B cell (primary cell): ENCODE measurements at regions not wholly inside any gene's neighbourhood (a gene's known extent, or its start where the extent isn't known, plus 50 kb on each side); places are given as distances from the start of the nearest gene placed in this dataset.

Source experiments
- ATAC-seq: fragments of 200-7000 bp; cut with Tn5 transposase; one replicate; pipeline ENCODE4 v1.10.0; 2021; ENCODE audit warnings: low read depth, mild to moderate bottlenecking, moderate number of reproducible peaks, moderate library complexity
- CTCF ChIA-PET: fragments of 350-600 bp; sonication (Branson Sonifier 250); formaldehyde crosslinking; loops from one replicate; lab custom pipeline; 2021; ENCODE audit warnings: antibody characterized with exemption, inconsistent platforms; lab: Charles Lee
- POLR2A ChIA-PET: fragments of 350-600 bp; sonication (Branson Sonifier 250); formaldehyde crosslinking; loops from one replicate; lab custom pipeline; 2021; ENCODE audit warnings: antibody characterized with exemption; lab: Charles Lee
- DNase-seq: peaks from one replicate; pipeline ENCODE4 v3.0.0; 2013
- H2AFZ ChIP-seq: 2 replicates; pipeline ENCODE4 v1.6.1; 2012; ENCODE audit warnings: mild to moderate bottlenecking, low read depth, low read length; ENCODE audit not compliant: insufficient read depth, poor library complexity, severe bottlenecking
- H3K27ac ChIP-seq, 2 donors: 1 replicate in 1 of 2; 2 replicates in 1 of 2; pipeline ENCODE4 v1.5.1; 2012 to 2013; ENCODE audit warnings: low read length in 2 of 2, mild to moderate bottlenecking in 2 of 2, moderate library complexity in 1 of 2
- H3K27me3 ChIP-seq, 4 experiments: fragments of 200-600 bp in 1 of 4; sonication (generic) in 1 of 4; replicated peaks in 1 of 4; 1 replicate in 2 of 4; 2 replicates in 2 of 4; pipeline versions ENCODE4 v1.6.1 to v1.7.0; 2013 to 2016; ENCODE audit warnings: low read length in 3 of 4, mild to moderate bottlenecking in 2 of 4, mixed read lengths in 1 of 4, moderate library complexity in 1 of 4; ENCODE audit not compliant: insufficient read depth in 4 of 4, control insufficient read depth in 3 of 4; ENCODE audit errors: control extremely low read depth in 1 of 4
- H3K36me3 ChIP-seq, 2 experiments: replicated peaks in 1 of 2; 1 replicate in 1 of 2; 2 replicates in 1 of 2; pipeline versions ENCODE4 v1.6.1 to v1.7.1; 2013; ENCODE audit warnings: low read length in 1 of 2; ENCODE audit not compliant: insufficient read depth in 2 of 2, control insufficient read depth in 1 of 2; ENCODE audit errors: control extremely low read depth in 1 of 2, extremely low read depth in 1 of 2
- H3K4me1 ChIP-seq, 2 donors: fragments of 200-600 bp in 1 of 2; sonication (generic) in 1 of 2; 1 replicate in 1 of 2; 2 replicates in 1 of 2; pipeline versions ENCODE4 v1.5.1 to v1.6.1; 2013 to 2017; ENCODE audit warnings: low read length in 2 of 2; ENCODE audit not compliant: control insufficient read depth in 2 of 2, insufficient read depth in 2 of 2
- H3K4me2 ChIP-seq: replicated peaks from 2 replicates; pipeline ENCODE3; 2012; ENCODE audit warnings: mild to moderate bottlenecking, low read depth, low read length; ENCODE audit not compliant: poor library complexity, severe bottlenecking
- H3K4me3 ChIP-seq, 5 experiments: fragments of 200-600 bp in 1 of 5; sonication (generic) in 1 of 5; 1 replicate in 3 of 5; 2 replicates in 2 of 5; pipeline versions ENCODE4 v1.5.1 to v1.7.0; 2011 to 2016; ENCODE audit warnings: low read length in 4 of 5, mild to moderate bottlenecking in 4 of 5, low read depth in 2 of 5, control low read depth in 1 of 5, moderate library complexity in 1 of 5; ENCODE audit not compliant: insufficient read depth in 1 of 5; ENCODE audit errors: control extremely low read depth in 1 of 5, extremely low read depth in 1 of 5
- H3K79me2 ChIP-seq: fragments of 200-600 bp; sonication (generic); one replicate; pipeline ENCODE4 v1.6.0; 2016; ENCODE audit warnings: low read length; ENCODE audit not compliant: control insufficient read depth, insufficient read depth
- H3K9ac ChIP-seq: fragments of 200-600 bp; sonication (generic); 2 replicates; pipeline ENCODE4 v1.6.1; 2017; ENCODE audit warnings: mild to moderate bottlenecking, low read length, moderate library complexity
- H3K9me3 ChIP-seq, 3 donors: one replicate each; pipeline versions ENCODE4 v1.6.1 to v1.7.1; 2013; ENCODE audit warnings: low read length in 2 of 3; ENCODE audit not compliant: control insufficient read depth in 2 of 3, insufficient read depth in 1 of 3; ENCODE audit errors: control extremely low read depth in 1 of 3
- H4K20me1 ChIP-seq: 2 replicates; pipeline ENCODE4 v1.6.0; 2012; ENCODE audit warnings: mild to moderate bottlenecking, low read length; ENCODE audit not compliant: insufficient read depth, control insufficient read depth, poor library complexity, severe bottlenecking
- H3K27ac Mint-ChIP-seq: one replicate; pipeline ENCODE4 v1.8.0; 2021; ENCODE audit warnings: mixed read lengths
- H3K27me3 Mint-ChIP-seq: one replicate; pipeline ENCODE4 v1.8.0; 2021; ENCODE audit warnings: mixed read lengths
- H3K4me1 Mint-ChIP-seq: one replicate; pipeline ENCODE4 v1.8.0; 2021; ENCODE audit warnings: mixed read lengths
- H3K4me3 Mint-ChIP-seq: one replicate; pipeline ENCODE4 v1.8.0; 2021; ENCODE audit warnings: mixed read lengths
- H3K9me3 Mint-ChIP-seq: one replicate; pipeline ENCODE4 v1.8.0; 2022; ENCODE audit warnings: mixed read lengths; ENCODE audit not compliant: insufficient read depth
- EZH2 ChIP-seq: IDR thresholded peaks from 2 replicates; pipeline ENCODE4 v1.6.1; 2012; ENCODE audit warnings: borderline replicate concordance, low read depth, mild to moderate bottlenecking, moderate library complexity, low read length; ENCODE audit not compliant: insufficient read depth, poor library complexity, severe bottlenecking
- WGBS: methylation state at CpG from one replicate; pipeline ENCODE4 v1.1.5; 2013; ENCODE audit warnings: missing lambda C conversion rate; ENCODE audit not compliant: insufficient coverage; 5-methylcytosine and 5-hydroxymethylcytosine counted together
- intact Hi-C: fragments of 100-400 bp; cut with micrococcal nuclease; formaldehyde crosslinking; loops from one replicate; pipeline ENCODE4 v1.10.0; 2022
- TF ChIP-seq, protein P1 (sequence below): fragments of 200-600 bp; IDR thresholded peaks from one replicate; pipeline ENCODE4 v1.8.0; 2022; ENCODE audit warnings: antibody characterized with exemption, mild to moderate bottlenecking

DNA sequence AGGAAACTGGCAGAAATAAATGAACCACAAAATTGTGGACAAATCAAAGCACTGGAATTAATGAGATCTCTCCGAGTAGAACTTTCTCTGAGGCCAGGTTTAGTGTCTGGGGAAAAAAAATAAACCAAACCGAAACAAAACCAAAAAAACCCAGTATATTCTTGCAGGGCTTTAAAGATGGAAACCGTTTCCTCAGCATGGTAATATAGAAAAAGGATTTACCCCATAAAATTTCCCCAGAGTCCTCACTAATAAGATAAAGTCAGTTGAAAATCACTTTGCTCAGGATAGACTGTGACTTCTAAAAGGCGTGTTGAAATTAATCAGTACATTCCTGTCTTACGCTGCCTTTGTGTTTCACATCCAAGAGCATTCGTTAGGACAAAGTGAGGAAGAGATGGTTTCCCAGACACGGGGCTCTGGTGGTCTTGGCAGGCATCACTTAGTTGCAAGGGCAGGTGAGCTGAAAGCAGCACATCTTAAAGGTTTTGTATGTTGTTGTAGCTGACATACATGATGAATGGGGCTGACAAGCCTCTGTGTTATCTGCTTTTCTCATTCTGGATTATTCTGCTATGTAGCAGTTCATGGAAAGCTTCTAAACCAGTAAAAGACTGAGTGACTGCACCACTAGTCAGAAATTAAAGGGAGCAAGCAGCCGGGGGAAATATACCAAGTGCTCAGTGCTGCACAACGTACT lies 85.2 kb upstream of the PRL start:
- intact Hi-C loops = no loop called here
- CTCF ChIA-PET = no interaction called here
- no peaks in the 10 kb centered on the region for H3K27me3 Mint-ChIP-seq

DNA sequence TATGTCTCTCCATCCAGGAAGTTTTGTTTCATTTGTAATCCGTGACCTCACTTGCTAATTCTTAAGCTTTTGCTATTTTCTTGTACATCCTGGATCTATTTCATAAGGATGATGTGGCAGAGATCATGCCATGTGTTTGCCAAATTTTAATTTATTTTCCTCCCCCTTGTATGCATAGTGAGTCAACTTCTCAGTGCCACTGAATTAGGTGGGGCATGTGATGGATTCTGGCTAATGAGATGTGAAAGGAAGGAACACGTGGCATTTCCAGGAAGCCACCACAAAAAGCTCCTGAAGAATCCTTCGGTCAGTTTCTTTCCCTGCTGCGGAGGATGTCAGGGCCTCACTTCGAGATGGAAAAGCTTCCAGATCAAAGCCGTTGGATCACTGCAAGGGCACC lies 86.2 kb upstream of the PRL start:
- Histone ChIP-seq H3K9me3 (no peaks in the 10 kb centered on the region), H3K4me2 (no peak overlapping the region), H3K79me2 (no peaks in the 10 kb centered on the region), H3K4me3 (no peak overlapping the region), H2AFZ (no peak overlapping the region), H3K9ac (no peak overlapping the region), H3K4me1 (no peaks in the 10 kb centered on the region), H3K36me3 (no peaks in the 10 kb centered on the region), H3K27ac (no peak overlapping the region), H4K20me1 (no peaks in the 10 kb centered on the region), H3K27me3 (no peaks in the 10 kb centered on the region)
- DNase-seq (no peak), ATAC-seq (no peak)
- TF ChIP-seq EZH2 = no peak
- TF ChIP-seq, protein P1, sequence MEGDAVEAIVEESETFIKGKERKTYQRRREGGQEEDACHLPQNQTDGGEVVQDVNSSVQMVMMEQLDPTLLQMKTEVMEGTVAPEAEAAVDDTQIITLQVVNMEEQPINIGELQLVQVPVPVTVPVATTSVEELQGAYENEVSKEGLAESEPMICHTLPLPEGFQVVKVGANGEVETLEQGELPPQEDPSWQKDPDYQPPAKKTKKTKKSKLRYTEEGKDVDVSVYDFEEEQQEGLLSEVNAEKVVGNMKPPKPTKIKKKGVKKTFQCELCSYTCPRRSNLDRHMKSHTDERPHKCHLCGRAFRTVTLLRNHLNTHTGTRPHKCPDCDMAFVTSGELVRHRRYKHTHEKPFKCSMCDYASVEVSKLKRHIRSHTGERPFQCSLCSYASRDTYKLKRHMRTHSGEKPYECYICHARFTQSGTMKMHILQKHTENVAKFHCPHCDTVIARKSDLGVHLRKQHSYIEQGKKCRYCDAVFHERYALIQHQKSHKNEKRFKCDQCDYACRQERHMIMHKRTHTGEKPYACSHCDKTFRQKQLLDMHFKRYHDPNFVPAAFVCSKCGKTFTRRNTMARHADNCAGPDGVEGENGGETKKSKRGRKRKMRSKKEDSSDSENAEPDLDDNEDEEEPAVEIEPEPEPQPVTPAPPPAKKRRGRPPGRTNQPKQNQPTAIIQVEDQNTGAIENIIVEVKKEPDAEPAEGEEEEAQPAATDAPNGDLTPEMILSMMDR = no peak
- POLR2A ChIA-PET = no interaction called here
- intact Hi-C loops = no loop called here
- H3K27me3 Mint-ChIP-seq = no peaks in the 10 kb centered on the region
- no peak overlapping the region for H3K4me3 Mint-ChIP-seq
- H3K9me3 Mint-ChIP-seq = no peaks in the 10 kb centered on the region
- WGBS = 85% methylated on average over 5 of the region's 6 CpGs
- CTCF ChIA-PET = no interaction called here
- no peak overlapping the region for H3K27ac Mint-ChIP-seq
- no peaks in the 10 kb centered on the region for H3K4me1 Mint-ChIP-seq

More for the DNA sequence above, 85.2 kb upstream of the PRL start:
- TF ChIP-seq, protein P1 = no peak
- no peak for TF ChIP-seq EZH2
- no peak overlapping the region for H3K4me3 Mint-ChIP-seq
- H3K9ac ChIP-seq = no peak overlapping the region
- H4K20me1 ChIP-seq = no peaks in the 10 kb centered on the region
- H3K27ac Mint-ChIP-seq = no peak overlapping the region
- no peaks in the 10 kb centered on the region for H3K4me1 Mint-ChIP-seq
- no peak for DNase-seq
- WGBS = 89% methylated on average over 5 of the region's 9 CpGs
- no peaks in the 10 kb centered on the region for H3K36me3 ChIP-seq
- ATAC-seq = no peak
- H3K79me2 ChIP-seq = no peaks in the 10 kb centered on the region
- no peaks in the 10 kb centered on the region for H3K9me3 ChIP-seq
- H3K4me3 ChIP-seq = no peak overlapping the region
- H3K27me3 ChIP-seq = no peaks in the 10 kb centered on the region
- no peak overlapping the region for H3K4me2 ChIP-seq
- no peaks in the 10 kb centered on the region for H3K9me3 Mint-ChIP-seq
- POLR2A ChIA-PET = no interaction called here
- no peak overlapping the region for H2AFZ ChIP-seq
- no peaks in the 10 kb centered on the region for H3K4me1 ChIP-seq
- H3K27ac ChIP-seq = no peak overlapping the region
